Transverse colon (tissue), 4 donors: ENCODE measurements at regions not wholly inside any gene's neighbourhood (a gene's known extent, or its start where the extent isn't known, plus 50 kb on each side); places are given as distances from the start of the nearest gene placed in this dataset.

Source experiments
- DNase-seq: peaks from one replicate; pipeline ENCODE4 v3.0.0-alpha.2; 2019
- H3K27ac ChIP-seq, 4 donors: fragments of 200-600 bp; sonication (generic); 2 replicates each; pipeline ENCODE4 v1.5.1; 2016 to 2018; ENCODE audit warnings: inconsistent platforms in 4 of 4
- H3K27me3 ChIP-seq: fragments of 200-600 bp; sonication (generic); 2 replicates; pipeline ENCODE4 v1.5.1; 2017; ENCODE audit warnings: inconsistent platforms
- H3K36me3 ChIP-seq, 4 donors: fragments of 200-600 bp; sonication (generic); 2 replicates each; pipeline ENCODE4 v1.5.1; 2017 to 2019; ENCODE audit warnings: inconsistent platforms in 4 of 4
- H3K4me1 ChIP-seq, 4 donors: fragments of 200-600 bp; sonication (generic); 2 replicates each; pipeline ENCODE4 v1.5.1; 2017 to 2020; ENCODE audit warnings: inconsistent platforms in 4 of 4
- H3K4me3 ChIP-seq, 4 donors: fragments of 200-600 bp; sonication (generic); 1 replicate in 1 of 4; 2 replicates in 3 of 4; pipeline versions ENCODE4 v1.5.1 to v1.6.1; 2017 to 2019; ENCODE audit warnings: inconsistent platforms in 4 of 4
- H3K9me3 ChIP-seq, 2 donors: fragments of 200-600 bp; sonication (generic); 2 replicates each; pipeline ENCODE4 v1.5.1; 2017 to 2019; ENCODE audit warnings: inconsistent platforms in 2 of 2
- EP300 ChIP-seq: sonication (generic); formaldehyde crosslinking; IDR thresholded peaks from one replicate; pipeline ENCODE4 v1.6.1; 2017; ENCODE audit warnings: antibody characterized with exemption, low read depth
- POLR2A ChIP-seq: fragments of 450-650 bp; IDR thresholded peaks from one replicate; pipeline ENCODE4 v1.6.1; 2016; ENCODE audit warnings: antibody characterized with exemption, mild to moderate bottlenecking, moderate library complexity
- POLR2AphosphoS5 ChIP-seq, 3 donors: sonication (generic); formaldehyde crosslinking; IDR thresholded peaks; one replicate each; pipeline ENCODE4 v1.6.1; 2016; ENCODE audit warnings: antibody characterized with exemption in 3 of 3
- WGBS, 2 donors: methylation state at CpG; one replicate each; pipeline ENCODE4 v1.1.5; 2018; ENCODE audit warnings: low coverage in 1 of 2; 5-methylcytosine and 5-hydroxymethylcytosine counted together
- in situ Hi-C, 4 donors: fragments of 200-750 bp; cut with MboI; loops; one replicate each; pipeline versions ENCODE4 v1.15.0 to v1.15.1; 2017; ENCODE audit warnings: low sequenced_read_pairs in 3 of 4, low pct_ligation_motif_present in 1 of 4, low pct_unique_long_range_greater_than_20kb in 1 of 4
- intact Hi-C: fragments of 100-400 bp; cut with DNase I; formaldehyde crosslinking; loops from one replicate; pipeline ENCODE4 v1.15.1; 2023; ENCODE audit warnings: low total_unique reads
- TF ChIP-seq, protein P1 (sequence below), 5 experiments: fragments of 200-600 bp in 3 of 5; fragments of 450-650 bp in 2 of 5; sonication (generic) in 3 of 5; IDR thresholded peaks; 1 replicate in 2 of 5; 2 replicates in 3 of 5; pipeline ENCODE4 v1.5.1; 2016 to 2017; ENCODE audit warnings: antibody characterized with exemption in 5 of 5, inconsistent platforms in 3 of 5, mild to moderate bottlenecking in 2 of 5, moderate library complexity in 1 of 5

GRCh38 chr13:65410791-65411190 lies 1819.3 kb downstream of the PCDH9 start:
- WGBS, 2 donors = 74 to 76% methylated on average over 3 of the region's 3 CpGs
- Histone ChIP-seq H3K27ac (no peak overlapping the region), H3K4me3 (no peak overlapping the region), H3K9me3 (no peaks in the 10 kb centered on the region), H3K36me3 (no peaks in the 10 kb centered on the region), H3K27me3 (no peaks in the 10 kb centered on the region), H3K4me1 (no peaks in the 10 kb centered on the region)
- no peak for DNase-seq
- TF ChIP-seq POLR2AphosphoS5 (IDR thresholded peaks at IDR 0.05) (no peak), POLR2A (no peak), EP300 (no peak)
- TF ChIP-seq, protein P1, sequence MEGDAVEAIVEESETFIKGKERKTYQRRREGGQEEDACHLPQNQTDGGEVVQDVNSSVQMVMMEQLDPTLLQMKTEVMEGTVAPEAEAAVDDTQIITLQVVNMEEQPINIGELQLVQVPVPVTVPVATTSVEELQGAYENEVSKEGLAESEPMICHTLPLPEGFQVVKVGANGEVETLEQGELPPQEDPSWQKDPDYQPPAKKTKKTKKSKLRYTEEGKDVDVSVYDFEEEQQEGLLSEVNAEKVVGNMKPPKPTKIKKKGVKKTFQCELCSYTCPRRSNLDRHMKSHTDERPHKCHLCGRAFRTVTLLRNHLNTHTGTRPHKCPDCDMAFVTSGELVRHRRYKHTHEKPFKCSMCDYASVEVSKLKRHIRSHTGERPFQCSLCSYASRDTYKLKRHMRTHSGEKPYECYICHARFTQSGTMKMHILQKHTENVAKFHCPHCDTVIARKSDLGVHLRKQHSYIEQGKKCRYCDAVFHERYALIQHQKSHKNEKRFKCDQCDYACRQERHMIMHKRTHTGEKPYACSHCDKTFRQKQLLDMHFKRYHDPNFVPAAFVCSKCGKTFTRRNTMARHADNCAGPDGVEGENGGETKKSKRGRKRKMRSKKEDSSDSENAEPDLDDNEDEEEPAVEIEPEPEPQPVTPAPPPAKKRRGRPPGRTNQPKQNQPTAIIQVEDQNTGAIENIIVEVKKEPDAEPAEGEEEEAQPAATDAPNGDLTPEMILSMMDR (IDR thresholded peaks at IDR 0.05) = no peak
- intact Hi-C loops (loop anchor here (1.0 kb wide), 1 partner anchor 23 kb away; no protein-coding TSS in a partner anchor), in situ Hi-C loops (no loop called here)

GRCh38 chr13:65401315-65401714 lies 1828.8 kb downstream of the PCDH9 start:
- H3K9me3 ChIP-seq = no peaks in the 10 kb centered on the region
- no peak for DNase-seq
- H3K27ac ChIP-seq = no peak overlapping the region
- no peak overlapping the region for H3K4me3 ChIP-seq
- no peaks in the 10 kb centered on the region for H3K36me3 ChIP-seq
- in situ Hi-C loops (no loop called here), intact Hi-C loops (no loop called here)
- no peaks in the 10 kb centered on the region for H3K27me3 ChIP-seq
- H3K4me1 ChIP-seq = no peaks in the 10 kb centered on the region
- TF ChIP-seq, protein P1 (IDR thresholded peaks at IDR 0.05) = no peak
- TF ChIP-seq POLR2A (no peak), EP300 (no peak), POLR2AphosphoS5 (IDR thresholded peaks at IDR 0.05) (no peak)

DNA sequence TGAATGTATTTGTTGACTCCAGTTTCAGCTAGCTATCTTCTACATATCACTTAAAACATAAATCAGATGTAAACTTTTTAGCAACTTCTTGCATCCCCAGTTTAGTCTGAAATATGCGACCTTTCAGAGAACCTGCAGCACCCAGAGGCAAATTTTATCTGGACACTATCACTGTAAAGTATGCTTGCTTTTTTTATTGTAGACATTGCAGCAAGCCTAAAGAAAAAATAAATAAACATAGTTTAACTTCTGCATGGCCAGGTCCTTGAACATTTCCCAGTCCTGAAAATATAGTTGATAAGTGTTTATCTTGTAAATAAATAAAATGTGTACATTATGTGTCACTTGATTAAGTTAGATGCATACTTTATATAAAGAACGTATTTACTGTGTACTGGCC lies 1829.4 kb downstream of the PCDH9 start:
- Histone ChIP-seq H3K4me1 (no peaks in the 10 kb centered on the region), H3K36me3 (no peaks in the 10 kb centered on the region), H3K9me3 (no peaks in the 10 kb centered on the region), H3K27ac (no peak overlapping the region), H3K27me3 (no peaks in the 10 kb centered on the region), H3K4me3 (no peak overlapping the region)
- DNase-seq = no peak
- in situ Hi-C loops (no loop called here), intact Hi-C loops (no loop called here)
- WGBS, 2 donors = 51 to 62% methylated on average over 2 of the region's 2 CpGs
- no peak for TF ChIP-seq POLR2AphosphoS5 (IDR thresholded peaks at IDR 0.05)
- no peak for TF ChIP-seq POLR2A
- TF ChIP-seq, protein P1 (IDR thresholded peaks at IDR 0.05) = no peak
- TF ChIP-seq EP300 = no peak

DNA sequence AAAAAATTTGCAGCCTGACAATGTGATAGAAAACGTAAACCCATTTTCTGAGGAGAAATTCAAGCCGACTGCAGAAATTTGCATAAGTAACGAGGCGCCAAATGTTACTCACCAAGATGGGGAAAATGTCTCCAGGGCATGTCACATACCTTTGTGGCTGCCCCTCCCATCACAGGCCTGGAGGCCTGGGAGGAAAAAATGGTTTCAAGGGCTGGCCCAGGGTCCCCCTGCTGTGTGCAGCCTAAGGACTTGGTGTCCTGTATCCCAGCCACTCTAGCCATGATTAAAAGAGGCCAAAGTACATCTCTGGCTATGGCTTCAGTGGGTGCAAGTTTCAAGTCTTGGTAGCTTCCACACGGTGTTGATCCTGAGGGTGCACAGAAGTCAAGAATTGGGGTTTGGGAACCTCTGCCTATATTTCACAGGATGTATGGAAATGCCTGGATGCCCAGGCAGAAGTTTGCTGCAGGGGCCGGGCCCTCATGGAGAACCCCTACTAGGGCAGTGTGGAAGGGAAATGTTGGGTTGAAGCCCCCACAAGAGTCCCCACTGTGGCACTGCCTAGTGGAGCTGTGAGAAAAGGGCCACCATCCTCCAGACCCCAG lies 1842.3 kb downstream of the PCDH9 start:
- DNase-seq = no peak
- Histone ChIP-seq H3K27me3 (no peaks in the 10 kb centered on the region), H3K9me3 (peaks cover 3% of the 10 kb centered on the region in 2 donors), H3K4me1 (no peaks in the 10 kb centered on the region), H3K4me3 (no peak overlapping the region), H3K36me3 (no peaks in the 10 kb centered on the region), H3K27ac (no peak overlapping the region)
- WGBS, 2 donors = 70% methylated on average over 6 of the region's 6 CpGs; no CpG with 5 or more reads in 1 of the 2 donors
- in situ Hi-C loops (no loop called here), intact Hi-C loops (loop anchor here (1.0 kb wide), 1 partner anchor 22 kb away; no protein-coding TSS in a partner anchor)
- TF ChIP-seq POLR2AphosphoS5 (IDR thresholded peaks at IDR 0.05) = no peak
- no peak for TF ChIP-seq EP300
- TF ChIP-seq, protein P1 (IDR thresholded peaks at IDR 0.05) = no peak
- no peak for TF ChIP-seq POLR2A
